ENCODE measurements at regions not wholly inside any gene's neighbourhood (a gene's known extent, or its start where the extent isn't known, plus 50 kb on each side); places are given as distances from the start of the nearest gene placed in this dataset.

DNA sequence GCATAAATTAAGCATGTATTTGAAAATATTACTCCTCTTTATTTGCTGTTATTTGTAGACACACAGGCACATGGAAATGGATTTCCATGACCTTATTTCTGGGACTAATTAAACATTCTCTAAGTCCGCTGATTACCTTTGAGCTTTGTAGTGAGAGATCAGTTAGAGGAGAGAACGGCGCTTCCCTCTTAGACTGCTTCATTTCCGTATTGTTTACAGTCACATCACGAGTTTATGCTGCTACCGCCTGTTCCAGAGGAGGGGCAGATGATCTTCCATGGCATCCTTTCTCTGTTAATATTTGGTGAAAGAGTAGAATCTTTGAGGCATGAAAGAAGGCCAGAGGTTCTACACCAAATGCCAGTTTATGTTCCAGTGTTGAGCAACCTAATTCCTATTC, 404.4 kb downstream of the TRIB2 start:
- TF ChIP-seq, protein P1, sequence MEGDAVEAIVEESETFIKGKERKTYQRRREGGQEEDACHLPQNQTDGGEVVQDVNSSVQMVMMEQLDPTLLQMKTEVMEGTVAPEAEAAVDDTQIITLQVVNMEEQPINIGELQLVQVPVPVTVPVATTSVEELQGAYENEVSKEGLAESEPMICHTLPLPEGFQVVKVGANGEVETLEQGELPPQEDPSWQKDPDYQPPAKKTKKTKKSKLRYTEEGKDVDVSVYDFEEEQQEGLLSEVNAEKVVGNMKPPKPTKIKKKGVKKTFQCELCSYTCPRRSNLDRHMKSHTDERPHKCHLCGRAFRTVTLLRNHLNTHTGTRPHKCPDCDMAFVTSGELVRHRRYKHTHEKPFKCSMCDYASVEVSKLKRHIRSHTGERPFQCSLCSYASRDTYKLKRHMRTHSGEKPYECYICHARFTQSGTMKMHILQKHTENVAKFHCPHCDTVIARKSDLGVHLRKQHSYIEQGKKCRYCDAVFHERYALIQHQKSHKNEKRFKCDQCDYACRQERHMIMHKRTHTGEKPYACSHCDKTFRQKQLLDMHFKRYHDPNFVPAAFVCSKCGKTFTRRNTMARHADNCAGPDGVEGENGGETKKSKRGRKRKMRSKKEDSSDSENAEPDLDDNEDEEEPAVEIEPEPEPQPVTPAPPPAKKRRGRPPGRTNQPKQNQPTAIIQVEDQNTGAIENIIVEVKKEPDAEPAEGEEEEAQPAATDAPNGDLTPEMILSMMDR (optimal IDR thresholded peaks at IDR 0.05 in 1 of 3, IDR thresholded peaks at IDR 0.05 in 1 of 3, conservative IDR thresholded peaks at IDR 0.05 in 1 of 3; ENCODE audit: extremely low read depth in 1 of 3, insufficient read depth in 2 of 3, low read length in 3 of 3), result no peak
- TF ChIP-seq EZH2 (IDR thresholded peaks at IDR 0.05; ENCODE audit: low read length), result no peak
